HepG2 (cell line): ENCODE measurements at regions not wholly inside any gene's neighbourhood (a gene's known extent, or its start where the extent isn't known, plus 50 kb on each side); places are given as distances from the start of the nearest gene placed in this dataset.

Experiments used
- CBX1 ChIP-seq: IDR thresholded peaks from one replicate; pipeline ENCODE4 v1.6.1; 2016; ENCODE audit warnings: antibody characterized with exemption, low read depth
- ELF3 ChIP-seq: IDR thresholded peaks from 2 replicates; pipeline ENCODE4 v1.6.1; 2016; ENCODE audit warnings: missing genetic modification reagents, missing compliant biosample characterization
- ESRRA ChIP-seq: sonication (generic); formaldehyde crosslinking; IDR thresholded peaks from 2 replicates; pipeline ENCODE4 v1.5.1; 2020; ENCODE audit warnings: mild to moderate bottlenecking, low read depth, missing genetic modification reagents
- KAT2B ChIP-seq: fragments of 150-350 bp; IDR thresholded peaks from 2 replicates; pipeline ENCODE4 v1.6.1; 2014; ENCODE audit warnings: low read depth, low read length, borderline replicate concordance
- KLF6 ChIP-seq: IDR thresholded peaks from 2 replicates; pipeline ENCODE4 v1.8.0; 2016; ENCODE audit warnings: missing biosample characterization, missing genetic modification reagents
- NCOR1 ChIP-seq: fragments of 200-600 bp; sonication (generic); IDR thresholded peaks from 2 replicates; pipeline ENCODE4 v1.7.0; 2017; ENCODE audit warnings: antibody characterized with exemption, low read length, borderline replicate concordance
- PAXIP1 ChIP-seq: sonication (generic); formaldehyde crosslinking; conservative IDR thresholded peaks from 2 replicates; pipeline ENCODE4 v1.4.0; 2020; ENCODE audit warnings: mild to moderate bottlenecking, missing genetic modification reagents, moderate library complexity
- RAD51 ChIP-seq: fragments of 450-650 bp; IDR thresholded peaks from 2 replicates; pipeline ENCODE4 v1.6.1; 2016; ENCODE audit warnings: borderline replicate concordance
- ZEB1 ChIP-seq: IDR thresholded peaks from 2 replicates; pipeline ENCODE4 v1.6.1; 2012; ENCODE audit warnings: mild to moderate bottlenecking, low read depth, inconsistent platforms; ENCODE audit not compliant: insufficient replicate concordance
- ZNF281 ChIP-seq: sonication (generic); formaldehyde crosslinking; IDR thresholded peaks from 2 replicates; pipeline ENCODE4 v1.4.0; 2020; ENCODE audit warnings: missing genetic modification reagents, borderline replicate concordance
- ZNF484 ChIP-seq: sonication (generic); formaldehyde crosslinking; IDR thresholded peaks from 2 replicates; pipeline ENCODE4 v1.5.1; 2020; ENCODE audit warnings: mild to moderate bottlenecking, low read depth, missing genetic modification reagents, borderline replicate concordance
- ZNF652 ChIP-seq: IDR thresholded peaks from 2 replicates; pipeline ENCODE4 v1.6.1; 2016; ENCODE audit warnings: low read depth, borderline replicate concordance
- ZNF691 ChIP-seq: sonication (generic); formaldehyde crosslinking; IDR thresholded peaks from 2 replicates; pipeline ENCODE4 v1.4.0; 2020; ENCODE audit warnings: missing genetic modification reagents, low read depth, mild to moderate bottlenecking, borderline replicate concordance
- TF ChIP-seq, protein P1 (sequence below): sonication (generic); formaldehyde crosslinking; IDR thresholded peaks from 2 replicates; pipeline ENCODE4 v1.4.0; 2020; ENCODE audit warnings: missing genetic modification reagents
- TF ChIP-seq, protein P2 (sequence below): sonication (generic); formaldehyde crosslinking; IDR thresholded peaks from 2 replicates; pipeline ENCODE4 v1.5.0; 2020; ENCODE audit warnings: mild to moderate bottlenecking, missing genetic modification reagents

DNA sequence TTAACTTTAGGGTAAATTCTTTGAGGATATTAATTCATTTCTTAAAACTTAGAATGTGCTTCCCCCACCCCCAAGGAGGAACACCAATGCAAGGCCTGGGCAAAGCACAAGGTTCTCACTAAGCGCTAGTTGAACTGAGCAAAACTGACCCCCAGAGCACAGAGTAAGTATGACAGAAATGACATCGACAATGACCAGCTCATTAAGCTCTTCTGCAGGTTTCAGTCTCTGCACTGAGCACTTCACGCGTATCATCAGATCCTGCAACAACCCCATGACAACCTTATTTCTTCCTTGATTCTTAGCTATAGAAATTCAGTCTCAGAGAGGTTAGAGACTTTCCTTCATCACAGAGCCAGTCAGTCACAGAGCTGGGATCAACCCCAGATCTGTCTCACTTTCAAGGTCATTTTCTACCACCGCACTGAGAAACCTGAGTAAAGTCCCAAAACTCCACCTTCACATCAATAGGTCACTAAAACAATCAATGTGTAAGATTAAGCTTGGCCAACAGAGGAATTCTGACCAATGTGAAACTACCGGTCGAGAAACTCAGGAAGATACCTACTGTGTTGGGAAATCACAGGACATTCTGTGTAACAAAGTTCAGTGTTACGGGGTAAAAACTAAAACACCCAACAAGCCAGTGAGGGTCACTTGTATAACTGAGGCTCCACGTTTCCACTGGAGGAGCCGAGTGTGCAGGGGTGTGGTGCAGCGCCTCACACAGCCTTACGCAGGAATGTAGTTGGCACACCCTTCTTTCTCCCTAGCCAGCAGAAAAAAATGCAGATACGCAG lies 129.0 kb upstream of the FOXQ1 start (continued):
- TF ChIP-seq PAXIP1 (peak; percentile 81), ZNF484 (no peak), KLF6 (CRISPR knock-in tag) (0 out of 2 replicates have a peak, but pooled peaks have one; percentile 58), RAD51 (no peak), CBX1 (no peak), ELF3 (CRISPR knock-in tag) (no peak), KAT2B (peak; percentile 70), ZEB1 (no peak), ZNF652 (CRISPR knock-in tag) (0 out of 2 replicates have a peak, but pooled peaks have one; percentile 45), ZNF691 (CRISPR knock-in tag) (no peak), NCOR1 (no peak; the same call in 1 of the 2 replicates), ESRRA (peak; percentile 77; the same call in 1 of the 2 replicates), ZNF281 (CRISPR knock-in tag) (no peak)
- TF ChIP-seq, protein P1, sequence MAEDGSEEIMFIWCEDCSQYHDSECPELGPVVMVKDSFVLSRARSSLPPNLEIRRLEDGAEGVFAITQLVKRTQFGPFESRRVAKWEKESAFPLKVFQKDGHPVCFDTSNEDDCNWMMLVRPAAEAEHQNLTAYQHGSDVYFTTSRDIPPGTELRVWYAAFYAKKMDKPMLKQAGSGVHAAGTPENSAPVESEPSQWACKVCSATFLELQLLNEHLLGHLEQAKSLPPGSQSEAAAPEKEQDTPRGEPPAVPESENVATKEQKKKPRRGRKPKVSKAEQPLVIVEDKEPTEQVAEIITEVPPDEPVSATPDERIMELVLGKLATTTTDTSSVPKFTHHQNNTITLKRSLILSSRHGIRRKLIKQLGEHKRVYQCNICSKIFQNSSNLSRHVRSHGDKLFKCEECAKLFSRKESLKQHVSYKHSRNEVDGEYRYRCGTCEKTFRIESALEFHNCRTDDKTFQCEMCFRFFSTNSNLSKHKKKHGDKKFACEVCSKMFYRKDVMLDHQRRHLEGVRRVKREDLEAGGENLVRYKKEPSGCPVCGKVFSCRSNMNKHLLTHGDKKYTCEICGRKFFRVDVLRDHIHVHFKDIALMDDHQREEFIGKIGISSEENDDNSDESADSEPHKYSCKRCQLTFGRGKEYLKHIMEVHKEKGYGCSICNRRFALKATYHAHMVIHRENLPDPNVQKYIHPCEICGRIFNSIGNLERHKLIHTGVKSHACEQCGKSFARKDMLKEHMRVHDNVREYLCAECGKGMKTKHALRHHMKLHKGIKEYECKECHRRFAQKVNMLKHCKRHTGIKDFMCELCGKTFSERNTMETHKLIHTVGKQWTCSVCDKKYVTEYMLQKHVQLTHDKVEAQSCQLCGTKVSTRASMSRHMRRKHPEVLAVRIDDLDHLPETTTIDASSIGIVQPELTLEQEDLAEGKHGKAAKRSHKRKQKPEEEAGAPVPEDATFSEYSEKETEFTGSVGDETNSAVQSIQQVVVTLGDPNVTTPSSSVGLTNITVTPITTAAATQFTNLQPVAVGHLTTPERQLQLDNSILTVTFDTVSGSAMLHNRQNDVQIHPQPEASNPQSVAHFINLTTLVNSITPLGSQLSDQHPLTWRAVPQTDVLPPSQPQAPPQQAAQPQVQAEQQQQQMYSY (CRISPR knock-in tag): no peak
- TF ChIP-seq, protein P2, sequence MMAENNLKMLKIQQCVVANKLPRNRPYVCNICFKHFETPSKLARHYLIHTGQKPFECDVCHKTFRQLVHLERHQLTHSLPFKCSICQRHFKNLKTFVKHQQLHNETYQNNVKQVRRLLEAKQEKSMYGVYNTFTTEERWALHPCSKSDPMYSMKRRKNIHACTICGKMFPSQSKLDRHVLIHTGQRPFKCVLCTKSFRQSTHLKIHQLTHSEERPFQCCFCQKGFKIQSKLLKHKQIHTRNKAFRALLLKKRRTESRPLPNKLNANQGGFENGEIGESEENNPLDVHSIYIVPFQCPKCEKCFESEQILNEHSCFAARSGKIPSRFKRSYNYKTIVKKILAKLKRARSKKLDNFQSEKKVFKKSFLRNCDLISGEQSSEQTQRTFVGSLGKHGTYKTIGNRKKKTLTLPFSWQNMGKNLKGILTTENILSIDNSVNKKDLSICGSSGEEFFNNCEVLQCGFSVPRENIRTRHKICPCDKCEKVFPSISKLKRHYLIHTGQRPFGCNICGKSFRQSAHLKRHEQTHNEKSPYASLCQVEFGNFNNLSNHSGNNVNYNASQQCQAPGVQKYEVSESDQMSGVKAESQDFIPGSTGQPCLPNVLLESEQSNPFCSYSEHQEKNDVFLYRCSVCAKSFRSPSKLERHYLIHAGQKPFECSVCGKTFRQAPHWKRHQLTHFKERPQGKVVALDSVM (CRISPR knock-in tag): no peak
